ENCODE measurements at regions not wholly inside any gene's neighbourhood (a gene's known extent, or its start where the extent isn't known, plus 50 kb on each side); places are given as distances from the start of the nearest gene placed in this dataset.

- H3K4me1 Mint-ChIP-seq (ENCODE audit: unreplicated experiment) = peaks cover 6% of the 10 kb centered on the region
- H3K9me3 Mint-ChIP-seq (ENCODE audit: unreplicated experiment) = no peaks in the 10 kb centered on the region
- peaks cover 5% of the 10 kb centered on the region for H3K27me3 Mint-ChIP-seq (ENCODE audit: unreplicated experiment)
- DNase-seq (ENCODE audit: low spot score) = no peak
- TF ChIP-seq, protein P1, sequence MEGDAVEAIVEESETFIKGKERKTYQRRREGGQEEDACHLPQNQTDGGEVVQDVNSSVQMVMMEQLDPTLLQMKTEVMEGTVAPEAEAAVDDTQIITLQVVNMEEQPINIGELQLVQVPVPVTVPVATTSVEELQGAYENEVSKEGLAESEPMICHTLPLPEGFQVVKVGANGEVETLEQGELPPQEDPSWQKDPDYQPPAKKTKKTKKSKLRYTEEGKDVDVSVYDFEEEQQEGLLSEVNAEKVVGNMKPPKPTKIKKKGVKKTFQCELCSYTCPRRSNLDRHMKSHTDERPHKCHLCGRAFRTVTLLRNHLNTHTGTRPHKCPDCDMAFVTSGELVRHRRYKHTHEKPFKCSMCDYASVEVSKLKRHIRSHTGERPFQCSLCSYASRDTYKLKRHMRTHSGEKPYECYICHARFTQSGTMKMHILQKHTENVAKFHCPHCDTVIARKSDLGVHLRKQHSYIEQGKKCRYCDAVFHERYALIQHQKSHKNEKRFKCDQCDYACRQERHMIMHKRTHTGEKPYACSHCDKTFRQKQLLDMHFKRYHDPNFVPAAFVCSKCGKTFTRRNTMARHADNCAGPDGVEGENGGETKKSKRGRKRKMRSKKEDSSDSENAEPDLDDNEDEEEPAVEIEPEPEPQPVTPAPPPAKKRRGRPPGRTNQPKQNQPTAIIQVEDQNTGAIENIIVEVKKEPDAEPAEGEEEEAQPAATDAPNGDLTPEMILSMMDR (IDR thresholded peaks at IDR 0.05; ENCODE audit: unreplicated experiment) = no peak
- H3K36me3 Mint-ChIP-seq (ENCODE audit: low read depth, unreplicated experiment) = no peaks in the 10 kb centered on the region
- H3K27ac Mint-ChIP-seq (ENCODE audit: unreplicated experiment) = no peak overlapping the region
- no peak overlapping the region for H3K4me3 Mint-ChIP-seq (ENCODE audit: unreplicated experiment)
Measured at GRCh38 chr9:131803758-131804411, 64.0 kb upstream of the RAPGEF1 start.

GRCh38 chr9:131801810-131802209, 61.9 kb upstream of the RAPGEF1 start:
- Mint-ChIP-seq H3K9me3 (ENCODE audit: unreplicated experiment) (no peaks in the 10 kb centered on the region), H3K27ac (ENCODE audit: unreplicated experiment) (no peak overlapping the region), H3K36me3 (ENCODE audit: low read depth, unreplicated experiment) (no peaks in the 10 kb centered on the region), H3K4me3 (ENCODE audit: unreplicated experiment) (no peak overlapping the region), H3K4me1 (ENCODE audit: unreplicated experiment) (no peaks in the 10 kb centered on the region), H3K27me3 (ENCODE audit: unreplicated experiment) (peaks cover 5% of the 10 kb centered on the region)
- DNase-seq (ENCODE audit: low spot score) = peak; percentile 15
- TF ChIP-seq, protein P1 (IDR thresholded peaks at IDR 0.05; ENCODE audit: unreplicated experiment) = no peak

DNA sequence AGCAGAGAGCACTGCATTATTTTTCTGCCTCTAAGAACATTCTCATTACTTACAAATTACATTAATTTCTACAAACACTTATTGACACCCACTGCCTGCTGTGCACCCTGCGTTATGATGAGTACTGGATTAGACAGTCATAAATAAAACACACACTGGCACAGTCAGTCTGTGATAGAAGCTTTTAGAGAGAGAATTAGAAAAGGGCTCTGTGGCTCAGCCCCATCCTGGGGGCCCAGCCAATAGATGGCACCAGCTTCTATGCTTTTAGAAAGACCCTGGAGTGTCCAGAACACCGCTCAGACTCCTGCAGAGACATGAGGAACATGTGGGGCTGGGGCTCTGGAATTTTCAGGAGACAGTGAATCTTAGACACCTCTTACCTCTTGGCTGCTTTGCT, 61.0 kb upstream of the RAPGEF1 start:
- Mint-ChIP-seq H3K36me3 (ENCODE audit: low read depth, unreplicated experiment) (no peaks in the 10 kb centered on the region), H3K9me3 (ENCODE audit: unreplicated experiment) (no peaks in the 10 kb centered on the region), H3K4me1 (ENCODE audit: unreplicated experiment) (no peaks in the 10 kb centered on the region), H3K4me3 (ENCODE audit: unreplicated experiment) (no peak overlapping the region), H3K27me3 (ENCODE audit: unreplicated experiment) (peaks cover 5% of the 10 kb centered on the region), H3K27ac (ENCODE audit: unreplicated experiment) (no peak overlapping the region)
- TF ChIP-seq, protein P1 (IDR thresholded peaks at IDR 0.05; ENCODE audit: unreplicated experiment) = no peak
- no peak for DNase-seq (ENCODE audit: low spot score)

DNA sequence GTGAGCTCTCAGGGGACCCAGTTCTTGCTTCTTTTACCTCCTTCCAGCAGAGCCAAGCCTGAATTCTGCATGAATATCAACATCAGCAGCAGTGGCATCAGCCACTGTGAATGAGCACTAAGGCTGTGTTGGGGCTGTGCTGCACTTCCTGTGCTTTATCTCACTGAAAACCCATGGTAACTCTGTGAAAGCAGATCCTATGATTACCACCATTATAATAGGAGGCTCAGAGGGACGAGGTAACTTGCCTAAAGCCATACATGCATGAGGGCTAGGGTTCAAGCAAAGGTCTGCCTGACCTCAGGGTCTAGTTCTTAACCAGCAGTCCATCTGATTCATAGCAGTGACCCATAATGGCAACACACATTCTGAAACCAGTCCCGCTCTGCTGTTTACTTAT, 60.5 kb upstream of the RAPGEF1 start:
- no peak for DNase-seq (ENCODE audit: low spot score)
- H3K36me3 Mint-ChIP-seq (ENCODE audit: low read depth, unreplicated experiment) = no peaks in the 10 kb centered on the region
- no peak overlapping the region for H3K27ac Mint-ChIP-seq (ENCODE audit: unreplicated experiment)
- TF ChIP-seq, protein P1 (IDR thresholded peaks at IDR 0.05; ENCODE audit: unreplicated experiment) = no peak
- H3K9me3 Mint-ChIP-seq (ENCODE audit: unreplicated experiment) = no peaks in the 10 kb centered on the region
- H3K27me3 Mint-ChIP-seq (ENCODE audit: unreplicated experiment) = peaks cover 5% of the 10 kb centered on the region
- no peak overlapping the region for H3K4me3 Mint-ChIP-seq (ENCODE audit: unreplicated experiment)
- no peaks in the 10 kb centered on the region for H3K4me1 Mint-ChIP-seq (ENCODE audit: unreplicated experiment)

- peak; percentile 74 for DNase-seq (ENCODE audit: low spot score)
- Mint-ChIP-seq H3K27me3 (ENCODE audit: unreplicated experiment) (peaks cover 6% of the 10 kb centered on the region), H3K27ac (ENCODE audit: unreplicated experiment) (no peak overlapping the region)
Measured at GRCh38 chr9:131799177-131799823, 59.4 kb upstream of the RAPGEF1 start.

More at GRCh38 chr9:131799177-131799823, 59.4 kb upstream of the RAPGEF1 start:
- Mint-ChIP-seq H3K9me3 (ENCODE audit: unreplicated experiment) (no peaks in the 10 kb centered on the region), H3K36me3 (ENCODE audit: low read depth, unreplicated experiment) (no peaks in the 10 kb centered on the region), H3K4me1 (ENCODE audit: unreplicated experiment) (peaks cover 5% of the 10 kb centered on the region), H3K4me3 (ENCODE audit: unreplicated experiment) (no peak overlapping the region)
- TF ChIP-seq, protein P1 (IDR thresholded peaks at IDR 0.05; ENCODE audit: unreplicated experiment) = no peak
